GM23248 (cell line): ENCODE measurements at regions not wholly inside any gene's neighbourhood (a gene's known extent, or its start where the extent isn't known, plus 50 kb on each side); places are given as distances from the start of the nearest gene placed in this dataset.

Experiments
- DNase-seq: peaks from one replicate; pipeline ENCODE4 v3.0.0-alpha.2; 2015
- H2AFZ ChIP-seq: fragments of 200-600 bp; sonication (generic); 2 replicates; pipeline ENCODE4 v1.6.1; 2016; ENCODE audit warnings: antibody characterized with exemption
- H3F3A ChIP-seq: fragments of 200-600 bp; sonication (generic); 2 replicates; pipeline ENCODE4 v1.6.1; 2016; ENCODE audit warnings: mild to moderate bottlenecking, antibody characterized with exemption, mixed run types; ENCODE audit not compliant: insufficient read depth
- H3K27ac ChIP-seq: fragments of 200-600 bp; sonication (generic); 2 replicates; pipeline ENCODE4 v1.5.1; 2016; ENCODE audit warnings: mild to moderate bottlenecking
- H3K27me3 ChIP-seq: fragments of 200-600 bp; sonication (generic); replicated peaks from 2 replicates; pipeline ENCODE4 v1.6.1; 2016; ENCODE audit warnings: mild to moderate bottlenecking; ENCODE audit not compliant: insufficient read depth
- H3K36me3 ChIP-seq: fragments of 200-600 bp; sonication (generic); 2 replicates; pipeline ENCODE4 v1.6.1; 2016; ENCODE audit warnings: low read depth, mild to moderate bottlenecking
- H3K4me1 ChIP-seq: fragments of 200-600 bp; sonication (generic); 2 replicates; pipeline ENCODE4 v1.6.1; 2016; ENCODE audit warnings: mild to moderate bottlenecking; ENCODE audit not compliant: insufficient read depth
- H3K4me2 ChIP-seq: fragments of 200-600 bp; sonication (generic); one replicate; pipeline ENCODE4 v1.6.1; 2016; ENCODE audit warnings: mild to moderate bottlenecking; ENCODE audit not compliant: unreplicated experiment
- H3K4me3 ChIP-seq: fragments of 200-600 bp; sonication (generic); 2 replicates; pipeline ENCODE4 v1.5.1; 2016; ENCODE audit warnings: mild to moderate bottlenecking
- H3K79me2 ChIP-seq: fragments of 200-600 bp; sonication (generic); 2 replicates; pipeline ENCODE4 v1.6.1; 2016; ENCODE audit warnings: mild to moderate bottlenecking; ENCODE audit not compliant: insufficient read depth
- H3K9ac ChIP-seq: fragments of 200-600 bp; sonication (generic); 2 replicates; pipeline ENCODE4 v1.6.1; 2016; ENCODE audit warnings: mild to moderate bottlenecking
- H3K9me2 ChIP-seq: fragments of 200-600 bp; sonication (generic); 2 replicates; pipeline ENCODE4 v1.6.1; 2016; ENCODE audit warnings: mixed run types, mild to moderate bottlenecking, moderate library complexity; ENCODE audit not compliant: insufficient read depth
- H3K9me3 ChIP-seq: fragments of 200-600 bp; sonication (generic); one replicate; pipeline ENCODE4 v1.6.1; 2017; ENCODE audit warnings: low read depth
- H4K20me1 ChIP-seq: fragments of 200-600 bp; sonication (generic); 2 replicates; pipeline ENCODE4 v1.6.0; 2016; ENCODE audit not compliant: insufficient read depth
- EZH2 ChIP-seq: fragments of 200-600 bp; sonication (generic); IDR thresholded peaks from 2 replicates; pipeline ENCODE4 v1.6.1; 2018; ENCODE audit warnings: antibody characterized with exemption, mild to moderate bottlenecking; ENCODE audit not compliant: insufficient read depth, poor library complexity, severe bottlenecking
- EZH2phosphoT487 ChIP-seq: fragments of 200-600 bp; sonication (generic); IDR thresholded peaks from 2 replicates; pipeline ENCODE4 v1.6.1; 2018; ENCODE audit warnings: antibody characterized with exemption, moderate library complexity, mild to moderate bottlenecking, low read depth; ENCODE audit not compliant: insufficient read depth
- WGBS, 2 experiments: methylation state at CpG; one replicate each; pipeline ENCODE4 v1.1.6; 2015 to 2017; ENCODE audit warnings: low lambda C conversion rate in 2 of 2, low coverage in 1 of 2; ENCODE audit errors: missing lambda C conversion rate in 2 of 2; 5-methylcytosine and 5-hydroxymethylcytosine counted together
- in situ Hi-C: fragments of 300-500 bp; cut with MboI; formaldehyde crosslinking; loops from 2 replicates; pipeline ENCODE4 v1.15.0; 2020

GRCh38 chr1:14310476-14310875, 288.0 kb upstream of the KAZN start:
- H3K4me1 ChIP-seq, result no peaks in the 10 kb centered on the region
- no peak overlapping the region for H2AFZ ChIP-seq
- no peaks in the 10 kb centered on the region for H4K20me1 ChIP-seq
- H3K4me3 ChIP-seq, result no peak overlapping the region
- no peak overlapping the region for H3K4me2 ChIP-seq
- H3K27me3 ChIP-seq, result no peaks in the 10 kb centered on the region
- in situ Hi-C loops, result no loop called here
- no peak for DNase-seq
- no peaks in the 10 kb centered on the region for H3K9me3 ChIP-seq
- TF ChIP-seq EZH2 (no peak), EZH2phosphoT487 (no peak)
- no peak overlapping the region for H3K9ac ChIP-seq
- no peaks in the 10 kb centered on the region for H3K9me2 ChIP-seq
- no peaks in the 10 kb centered on the region for H3K79me2 ChIP-seq
- 81 to 85% methylated on average over 9 of the region's 9 CpGs for WGBS, 2 experiments
- no peak overlapping the region for H3K27ac ChIP-seq
- H3F3A ChIP-seq, result no peaks in the 10 kb centered on the region
- no peaks in the 10 kb centered on the region for H3K36me3 ChIP-seq

- no peaks in the 10 kb centered on the region for H3F3A ChIP-seq
- no peaks in the 10 kb centered on the region for H3K36me3 ChIP-seq
- no peaks in the 10 kb centered on the region for H3K9me3 ChIP-seq
- H3K27ac ChIP-seq, result no peak overlapping the region
- H3K4me2 ChIP-seq, result no peak overlapping the region
- no peak overlapping the region for H2AFZ ChIP-seq
- no peak for TF ChIP-seq EZH2phosphoT487
- TF ChIP-seq EZH2, result no peak
- in situ Hi-C loops, result no loop called here
- no peaks in the 10 kb centered on the region for H3K9me2 ChIP-seq
- no peaks in the 10 kb centered on the region for H3K4me1 ChIP-seq
- no peaks in the 10 kb centered on the region for H3K27me3 ChIP-seq
- WGBS, 2 experiments, result 50 to 72% methylated on average over 1 of the region's 1 CpG
- no peaks in the 10 kb centered on the region for H4K20me1 ChIP-seq
- no peak overlapping the region for H3K4me3 ChIP-seq
- H3K79me2 ChIP-seq, result no peaks in the 10 kb centered on the region
- no peak overlapping the region for H3K9ac ChIP-seq
- no peak for DNase-seq
Observed at GRCh38 chr1:14313731-14314431, 284.6 kb upstream of the KAZN start.

- Histone ChIP-seq H3K9me2 (no peaks in the 10 kb centered on the region), H3K27ac (no peak overlapping the region), H3K79me2 (no peaks in the 10 kb centered on the region), H3K4me3 (no peak overlapping the region), H3K4me1 (peaks cover 4% of the 10 kb centered on the region; the same call in 1 of the 2 replicates), H3F3A (no peaks in the 10 kb centered on the region), H3K27me3 (0 out of 2 replicates have a peak, but pooled peaks cover 2% of the 10 kb centered on the region), H4K20me1 (no peaks in the 10 kb centered on the region), H3K9ac (no peak overlapping the region), H2AFZ (no peak overlapping the region), H3K36me3 (no peaks in the 10 kb centered on the region), H3K9me3 (no peaks in the 10 kb centered on the region), H3K4me2 (no peak overlapping the region)
- TF ChIP-seq EZH2, result no peak
- no peak for TF ChIP-seq EZH2phosphoT487
- 83 to 85% methylated on average over 1 of the region's 1 CpG for WGBS, 2 experiments
- DNase-seq, result no peak
- in situ Hi-C loops, result no loop called here
Observed at GRCh38 chr1:14318830-14319229, 279.7 kb upstream of the KAZN start.

- Histone ChIP-seq H2AFZ (no peak overlapping the region), H3K4me2 (no peak overlapping the region), H3K27ac (no peak overlapping the region), H3K4me1 (peaks cover 4% of the 10 kb centered on the region; the same call in 1 of the 2 replicates), H3K9me3 (no peaks in the 10 kb centered on the region), H3K9ac (no peak overlapping the region), H3K79me2 (no peaks in the 10 kb centered on the region), H3K36me3 (no peaks in the 10 kb centered on the region), H3K27me3 (0 out of 2 replicates have a peak, but pooled peaks cover 2% of the 10 kb centered on the region), H4K20me1 (no peaks in the 10 kb centered on the region), H3K9me2 (no peaks in the 10 kb centered on the region), H3F3A (no peaks in the 10 kb centered on the region), H3K4me3 (no peak overlapping the region)
- in situ Hi-C loops, result no loop called here
- TF ChIP-seq EZH2phosphoT487 (no peak), EZH2 (no peak)
- 8 to 9% methylated on average over 2 of the region's 2 CpGs for WGBS, 2 experiments
- DNase-seq, result peak; percentile 79
Observed at GRCh38 chr1:14320518-14320917, 278.0 kb upstream of the KAZN start.
